Liver (tissue), 3 donors: ENCODE measurements at regions not wholly inside any gene's neighbourhood (a gene's known extent, or its start where the extent isn't known, plus 50 kb on each side); places are given as distances from the start of the nearest gene placed in this dataset.

Experiments used
- CTCF ChIP-seq: fragments of 150-350 bp; IDR thresholded peaks from 2 replicates; pipeline ENCODE4 v1.5.1; 2017; ENCODE audit warnings: improper control_type of control experiment, low read depth, low read length; ENCODE audit not compliant: missing input control
- FOXA1 ChIP-seq: IDR thresholded peaks from 2 replicates; pipeline ENCODE4 v1.6.1; 2016; ENCODE audit warnings: antibody characterized with exemption
- GABPA ChIP-seq, 2 donors: IDR thresholded peaks in 1 of 2; conservative IDR thresholded peaks in 1 of 2; 2 replicates each; pipeline ENCODE4 v1.6.1; 2016; ENCODE audit warnings: antibody characterized with exemption in 2 of 2, mild to moderate bottlenecking in 1 of 2, moderate library complexity in 1 of 2
- HNF4G ChIP-seq: IDR thresholded peaks from 2 replicates; pipeline ENCODE4 v1.6.1; 2016; ENCODE audit warnings: antibody characterized with exemption
- JUND ChIP-seq, 2 donors: IDR thresholded peaks; 2 replicates each; pipeline ENCODE4 v1.6.1; 2016; ENCODE audit warnings: antibody characterized with exemption in 2 of 2
- MAX ChIP-seq: IDR thresholded peaks from 2 replicates; pipeline ENCODE4 v1.6.1; 2016; ENCODE audit warnings: antibody characterized with exemption
- RAD21 ChIP-seq, 2 donors: IDR thresholded peaks; 2 replicates each; pipeline ENCODE4 v1.6.1; 2016; ENCODE audit warnings: antibody characterized with exemption in 2 of 2, mild to moderate bottlenecking in 2 of 2
- REST ChIP-seq: IDR thresholded peaks from 2 replicates; pipeline ENCODE4 v1.6.1; 2016; ENCODE audit warnings: antibody characterized with exemption, mild to moderate bottlenecking
- TAF1 ChIP-seq: conservative IDR thresholded peaks from 2 replicates; pipeline ENCODE4 v1.6.1; 2016; ENCODE audit warnings: antibody characterized with exemption, mild to moderate bottlenecking
- donor health status: healthy.
- donor health status: healthy.

- TF ChIP-seq CTCF (no peak), JUND (IDR thresholded peaks at IDR 0.05) (no peak), REST (no peak), MAX (no peak), RAD21 (IDR thresholded peaks at IDR 0.05) (no peak), FOXA1 (no peak), TAF1 (no peak), HNF4G (no peak), GABPA (IDR thresholded peaks at IDR 0.05 in 1 of 2, conservative IDR thresholded peaks at IDR 0.05 in 1 of 2) (no peak)
Measured at GRCh38 chr21:41010101-41010435, 157.9 kb upstream of the BACE2 start.
